Activated T-helper 9 cell treated with anti-CD3 and anti-CD28 coated beads, Interleukin-2, amount 50 U/mL, for 16 hours (primary cell): ENCODE measurements at regions not wholly inside any gene's neighbourhood (a gene's known extent, or its start where the extent isn't known, plus 50 kb on each side); places are given as distances from the start of the nearest gene placed in this dataset.

ENCODE experiments used
- DNase-seq: peaks from one replicate; pipeline ENCODE4 v3.0.0-alpha.2; 2020; ENCODE audit warnings: low read depth

GRCh38 chr1:168918860-168919741 lies 187.4 kb upstream of the ATP1B1 start:
- no peak for DNase-seq

GRCh38 chr1:168920456-168921094 lies 185.9 kb upstream of the ATP1B1 start:
- no peak for DNase-seq

GRCh38 chr1:168921629-168922028 lies 184.9 kb upstream of the ATP1B1 start:
- DNase-seq: no peak

- DNase-seq: no peak
These were observed 182.9 kb upstream of the ATP1B1 start for GRCh38 chr1:168923521-168924136.

- no peak for DNase-seq
These were observed 181.5 kb upstream of the ATP1B1 start for GRCh38 chr1:168924976-168925375.

GRCh38 chr1:168926236-168926635 lies 180.3 kb upstream of the ATP1B1 start:
- no peak for DNase-seq

GRCh38 chr1:168932539-168932938 lies 174.0 kb upstream of the ATP1B1 start:
- no peak for DNase-seq

GRCh38 chr1:168933141-168933805 lies 173.2 kb upstream of the ATP1B1 start:
- DNase-seq: no peak

- no peak for DNase-seq
These were observed 167.2 kb upstream of the ATP1B1 start for GRCh38 chr1:168939110-168939946.

GRCh38 chr1:168939947-168940223 lies 166.6 kb upstream of the ATP1B1 start:
- DNase-seq: no peak

GRCh38 chr1:168941640-168942039 lies 164.8 kb upstream of the ATP1B1 start:
- no peak for DNase-seq

GRCh38 chr1:168942165-168942564 lies 164.3 kb upstream of the ATP1B1 start:
- no peak for DNase-seq

GRCh38 chr1:168945870-168946269 lies 160.6 kb upstream of the ATP1B1 start:
- DNase-seq: no peak

- DNase-seq: no peak
These were observed 159.4 kb upstream of the ATP1B1 start for GRCh38 chr1:168947041-168947440.

GRCh38 chr1:168949672-168950071 lies 156.8 kb upstream of the ATP1B1 start:
- no peak for DNase-seq

GRCh38 chr1:168957818-168958217 lies 148.7 kb upstream of the ATP1B1 start:
- DNase-seq: no peak

- DNase-seq: no peak
These were observed 147.8 kb upstream of the ATP1B1 start for GRCh38 chr1:168958562-168959289.

GRCh38 chr1:168959382-168959781 lies 147.1 kb upstream of the ATP1B1 start:
- no peak for DNase-seq

GRCh38 chr1:168960114-168960513 lies 146.4 kb upstream of the ATP1B1 start:
- DNase-seq: no peak

GRCh38 chr1:168960595-168960994 lies 145.9 kb upstream of the ATP1B1 start:
- no peak for DNase-seq

GRCh38 chr1:168963601-168964000 lies 142.9 kb upstream of the ATP1B1 start:
- no peak for DNase-seq
